ENCODE measurements at regions not wholly inside any gene's neighbourhood (a gene's known extent, or its start where the extent isn't known, plus 50 kb on each side); places are given as distances from the start of the nearest gene placed in this dataset.
A peak's percentile ranks its signal among the peaks of the same experiment; 100 is the strongest.
"Not testable (repeated sequence)": the region's sequence is repeated elsewhere in the genome, so short reads cannot be mapped to it uniquely, and the experiment has no call there.

DNA sequence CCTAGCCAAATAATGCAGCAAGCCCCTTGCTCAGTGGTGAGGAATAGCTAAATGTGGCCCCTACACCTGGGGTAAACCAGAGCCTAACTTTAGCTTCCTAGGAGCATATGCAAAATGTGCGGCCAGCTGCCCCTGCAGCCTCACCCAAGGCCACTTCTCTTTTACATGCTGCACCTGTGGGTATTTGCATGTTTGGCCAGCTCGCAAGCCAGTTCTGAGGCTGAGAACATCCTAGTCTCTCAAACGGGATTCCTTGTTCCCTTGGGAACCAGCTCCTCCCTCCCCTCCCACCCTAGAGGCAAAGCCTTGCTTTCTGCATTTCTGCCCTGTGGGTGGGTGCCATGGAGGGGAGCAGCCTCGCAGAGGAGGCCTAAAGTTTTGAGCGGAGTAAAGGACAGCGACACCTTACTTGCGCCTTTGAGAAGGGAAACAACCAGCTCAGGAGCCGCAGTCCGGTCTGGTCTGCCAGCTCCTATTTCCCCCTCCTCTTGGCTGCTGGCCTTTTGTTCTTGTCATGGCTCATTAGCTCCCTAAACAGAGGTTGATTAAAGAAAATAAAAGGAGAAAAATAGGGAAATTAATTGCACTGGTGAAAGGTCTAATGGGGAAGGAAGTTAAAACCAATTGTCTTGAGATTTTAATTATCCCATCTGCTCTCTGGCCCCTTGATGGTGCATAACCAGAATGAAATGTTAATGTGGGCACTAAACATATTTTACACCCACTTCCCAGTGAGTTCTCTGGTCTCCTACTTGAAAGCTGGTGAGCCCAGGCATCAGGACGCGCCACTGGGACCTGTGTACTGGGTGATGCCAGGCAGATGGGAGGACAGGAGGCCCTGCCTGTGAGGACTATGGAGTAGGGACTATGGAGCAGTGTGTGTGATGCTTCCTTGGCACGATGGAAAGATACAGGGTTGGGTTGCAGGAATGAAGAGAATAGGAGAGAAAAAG is 68.7 kb downstream of the TEX35 start:
- no peak overlapping the region for H3K27ac ChIP-seq (ENCODE audit: insufficient read depth, low read depth, low read length, poor library complexity, severe bottlenecking)

DNA sequence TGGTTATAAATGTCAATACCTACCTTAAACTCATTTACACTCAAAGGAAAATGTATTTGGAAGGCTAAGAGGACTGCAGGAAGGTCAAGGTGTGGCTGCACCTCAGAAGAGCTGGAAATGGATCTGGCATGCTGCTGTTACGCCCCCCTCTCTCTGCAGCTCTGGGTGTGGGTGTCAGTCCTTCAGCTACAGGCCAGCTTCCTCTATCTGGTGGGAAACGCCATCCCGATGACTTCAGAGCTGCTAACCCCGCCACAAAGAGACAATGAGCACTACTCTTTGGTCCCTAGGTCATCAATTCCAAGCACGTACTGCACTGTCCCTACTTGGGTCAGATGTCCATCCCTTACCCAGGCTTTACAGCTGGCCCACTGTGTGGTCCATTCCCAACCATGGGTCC is 74.2 kb downstream of the TEX35 start:
- no peaks in the 10 kb centered on the region for H3K36me3 ChIP-seq (ENCODE audit: control insufficient read depth, insufficient read depth, low read length)
- peaks cover 1% of the 10 kb centered on the region for H3K4me1 ChIP-seq (ENCODE audit: control insufficient read depth, insufficient read depth, low read length)
- no peaks in the 10 kb centered on the region for H3K9me3 ChIP-seq (ENCODE audit: control insufficient read depth, low read length)
- 94 to 97% methylated on average over 5 of the region's 5 CpGs for WGBS, 2 experiments
- no peak overlapping the region for H3K4me3 ChIP-seq (ENCODE audit: insufficient read depth, low read depth, low read length)
- no peaks in the 10 kb centered on the region for H3K27me3 ChIP-seq (ENCODE audit: control insufficient read depth, insufficient read depth, low read length, poor library complexity, severe bottlenecking)
- H3K27ac ChIP-seq (ENCODE audit: insufficient read depth, low read depth, low read length, poor library complexity, severe bottlenecking), result no peak overlapping the region

More for the DNA sequence above, 68.7 kb downstream of the TEX35 start:
- Histone ChIP-seq H3K36me3 (ENCODE audit: control insufficient read depth, insufficient read depth, low read length) (no peaks in the 10 kb centered on the region), H3K27me3 (ENCODE audit: control insufficient read depth, insufficient read depth, low read length, poor library complexity, severe bottlenecking) (no peaks in the 10 kb centered on the region), H3K9me3 (ENCODE audit: control insufficient read depth, low read length) (no peaks in the 10 kb centered on the region), H3K4me1 (ENCODE audit: control insufficient read depth, insufficient read depth, low read length) (peaks cover 24% of the 10 kb centered on the region), H3K4me3 (ENCODE audit: insufficient read depth, low read depth, low read length) (no peak overlapping the region)
- 27 to 29% methylated on average over 12 of the region's 12 CpGs for WGBS, 2 experiments

DNA sequence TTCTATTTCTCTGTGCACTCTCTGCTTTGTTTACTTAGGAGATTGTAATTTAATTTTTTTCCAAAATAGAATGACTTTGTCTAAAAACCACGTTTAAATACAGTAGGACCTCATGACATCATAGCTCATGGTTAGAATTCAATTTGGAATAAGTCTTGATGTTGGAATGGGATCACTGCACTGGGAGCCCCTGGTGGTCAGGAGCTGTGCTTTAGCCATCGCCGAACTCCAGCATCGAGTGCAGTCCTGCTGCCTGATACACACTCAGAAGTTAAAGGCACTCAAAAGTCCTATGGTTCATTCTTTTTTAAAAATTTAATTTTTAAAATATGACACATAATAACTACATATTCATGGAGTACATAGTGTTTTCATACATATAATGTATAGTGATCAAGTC is 75.1 kb downstream of the TEX35 start:
- 70 to 90% methylated on average over 3 to 4 of the region's 4 CpGs for WGBS, 2 experiments
- no peaks in the 10 kb centered on the region for H3K4me1 ChIP-seq (ENCODE audit: control insufficient read depth, insufficient read depth, low read length)
- H3K4me3 ChIP-seq (ENCODE audit: insufficient read depth, low read depth, low read length), result no peak overlapping the region
- H3K36me3 ChIP-seq (ENCODE audit: control insufficient read depth, insufficient read depth, low read length), result no peaks in the 10 kb centered on the region
- H3K9me3 ChIP-seq (ENCODE audit: control insufficient read depth, low read length), result no peaks in the 10 kb centered on the region
- H3K27ac ChIP-seq (ENCODE audit: insufficient read depth, low read depth, low read length, poor library complexity, severe bottlenecking), result no peak overlapping the region
- H3K27me3 ChIP-seq (ENCODE audit: control insufficient read depth, insufficient read depth, low read length, poor library complexity, severe bottlenecking), result no peaks in the 10 kb centered on the region

DNA sequence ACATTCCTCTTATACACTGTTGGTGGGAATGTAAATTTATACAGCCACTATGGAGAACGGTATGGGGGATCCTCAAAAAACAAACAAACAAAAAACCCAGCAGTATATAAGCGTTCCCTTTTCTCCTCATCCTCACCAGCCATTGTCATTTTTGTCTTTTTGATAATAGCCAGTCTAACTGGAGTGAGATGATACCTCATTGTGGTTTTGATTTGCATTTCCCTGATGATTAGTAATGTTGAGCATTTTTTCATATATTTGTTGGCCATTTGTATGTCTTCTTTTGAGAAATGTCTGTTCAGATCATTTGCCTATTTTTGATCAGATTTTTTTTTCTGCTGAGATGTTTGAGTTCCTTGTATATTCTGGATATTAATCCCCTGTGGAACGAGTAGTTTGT is 76.1 kb downstream of the TEX35 start:
- H3K27me3 ChIP-seq (ENCODE audit: control insufficient read depth, insufficient read depth, low read length, poor library complexity, severe bottlenecking); H3K36me3 ChIP-seq (ENCODE audit: control insufficient read depth, insufficient read depth, low read length); H3K27ac ChIP-seq (ENCODE audit: insufficient read depth, low read depth, low read length, poor library complexity, severe bottlenecking); H3K4me3 ChIP-seq (ENCODE audit: insufficient read depth, low read depth, low read length); H3K4me1 ChIP-seq (ENCODE audit: control insufficient read depth, insufficient read depth, low read length); H3K9me3 ChIP-seq (ENCODE audit: control insufficient read depth, low read length): not testable (repeated sequence)
- WGBS, 2 experiments, result 58% methylated on average over 3 of the region's 3 CpGs; no CpG with 5 or more reads in 1 of the 2 experiments

DNA sequence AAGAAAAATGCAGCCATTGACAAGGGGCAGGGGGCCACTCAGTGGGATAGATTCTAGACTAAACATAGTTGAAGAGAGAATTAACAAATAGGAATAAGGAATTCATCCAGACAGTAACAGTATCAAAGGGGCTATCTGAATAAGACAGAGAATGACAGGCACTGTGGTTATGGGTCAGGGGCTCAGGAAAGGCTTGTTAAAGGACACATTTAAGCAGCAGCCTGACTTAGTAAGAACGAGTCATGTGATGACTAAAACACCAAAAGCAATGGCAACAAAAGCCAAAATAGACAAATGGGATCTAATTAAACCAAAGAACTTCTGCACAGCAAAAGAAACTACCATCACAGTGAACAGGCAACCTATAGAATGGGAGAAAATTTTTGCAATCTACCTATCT is 78.9 kb downstream of the TEX35 start:
- H3K27me3 ChIP-seq (ENCODE audit: control insufficient read depth, insufficient read depth, low read length, poor library complexity, severe bottlenecking); H3K4me1 ChIP-seq (ENCODE audit: control insufficient read depth, insufficient read depth, low read length); H3K27ac ChIP-seq (ENCODE audit: insufficient read depth, low read depth, low read length, poor library complexity, severe bottlenecking); H3K4me3 ChIP-seq (ENCODE audit: insufficient read depth, low read depth, low read length); H3K36me3 ChIP-seq (ENCODE audit: control insufficient read depth, insufficient read depth, low read length); H3K9me3 ChIP-seq (ENCODE audit: control insufficient read depth, low read length): not testable (repeated sequence)
- WGBS, 2 experiments, result 75 to 94% methylated on average over 1 of the region's 1 CpG

DNA sequence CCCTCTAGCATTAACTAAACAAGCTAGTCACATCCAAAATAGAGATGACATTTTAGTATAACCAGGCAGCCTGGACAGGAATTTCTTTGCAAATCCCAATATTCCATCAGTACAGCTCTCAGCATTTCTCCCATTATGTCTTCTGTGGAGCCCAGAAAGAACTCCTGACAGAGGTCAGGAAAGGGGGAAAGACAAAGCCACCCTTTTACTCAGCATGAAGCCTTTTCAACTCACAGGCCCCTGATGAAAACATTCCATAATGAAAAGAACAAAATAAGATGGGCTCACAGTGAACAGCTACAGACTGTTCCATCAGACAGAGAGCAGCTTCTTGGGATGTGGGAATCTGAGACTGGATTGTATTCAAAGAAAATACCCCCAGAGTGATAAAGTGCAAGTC is 80.6 kb downstream of the TEX35 start:
- Histone ChIP-seq H3K27me3 (ENCODE audit: control insufficient read depth, insufficient read depth, low read length, poor library complexity, severe bottlenecking) (no peaks in the 10 kb centered on the region), H3K4me3 (ENCODE audit: insufficient read depth, low read depth, low read length) (no peak overlapping the region), H3K36me3 (ENCODE audit: control insufficient read depth, insufficient read depth, low read length) (no peaks in the 10 kb centered on the region), H3K4me1 (ENCODE audit: control insufficient read depth, insufficient read depth, low read length) (peaks cover 8% of the 10 kb centered on the region), H3K27ac (ENCODE audit: insufficient read depth, low read depth, low read length, poor library complexity, severe bottlenecking) (peak overlapping the region; percentile 8), H3K9me3 (ENCODE audit: control insufficient read depth, low read length) (no peaks in the 10 kb centered on the region)

DNA sequence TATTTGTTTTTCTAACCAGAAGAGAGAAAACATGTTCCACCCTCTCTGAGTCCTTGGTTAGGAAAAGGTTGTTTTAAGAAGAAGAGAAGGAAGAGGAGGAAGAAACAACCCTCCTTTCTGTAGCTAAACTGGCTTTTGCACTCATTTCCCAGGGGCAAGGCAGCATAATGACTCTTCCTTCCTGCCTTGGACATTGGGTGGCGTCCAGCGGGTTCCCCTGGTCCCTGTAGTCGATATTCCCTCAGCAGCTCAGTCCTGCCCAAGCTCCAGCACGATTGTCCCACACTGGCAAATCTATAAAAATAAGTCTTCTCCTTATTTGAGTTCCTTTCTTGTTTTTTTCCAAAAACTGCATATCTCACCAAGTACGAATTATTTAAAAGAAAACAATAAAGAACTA is 81.2 kb downstream of the TEX35 start:
- 92 to 97% methylated on average over 5 of the region's 5 CpGs for WGBS, 2 experiments
- H3K27ac ChIP-seq (ENCODE audit: insufficient read depth, low read depth, low read length, poor library complexity, severe bottlenecking), result peak overlapping the region; percentile 3
- H3K36me3 ChIP-seq (ENCODE audit: control insufficient read depth, insufficient read depth, low read length), result no peaks in the 10 kb centered on the region
- H3K4me3 ChIP-seq (ENCODE audit: insufficient read depth, low read depth, low read length), result no peak overlapping the region
- H3K4me1 ChIP-seq (ENCODE audit: control insufficient read depth, insufficient read depth, low read length), result peaks cover 8% of the 10 kb centered on the region
- no peaks in the 10 kb centered on the region for H3K27me3 ChIP-seq (ENCODE audit: control insufficient read depth, insufficient read depth, low read length, poor library complexity, severe bottlenecking)
- no peaks in the 10 kb centered on the region for H3K9me3 ChIP-seq (ENCODE audit: control insufficient read depth, low read length)

DNA sequence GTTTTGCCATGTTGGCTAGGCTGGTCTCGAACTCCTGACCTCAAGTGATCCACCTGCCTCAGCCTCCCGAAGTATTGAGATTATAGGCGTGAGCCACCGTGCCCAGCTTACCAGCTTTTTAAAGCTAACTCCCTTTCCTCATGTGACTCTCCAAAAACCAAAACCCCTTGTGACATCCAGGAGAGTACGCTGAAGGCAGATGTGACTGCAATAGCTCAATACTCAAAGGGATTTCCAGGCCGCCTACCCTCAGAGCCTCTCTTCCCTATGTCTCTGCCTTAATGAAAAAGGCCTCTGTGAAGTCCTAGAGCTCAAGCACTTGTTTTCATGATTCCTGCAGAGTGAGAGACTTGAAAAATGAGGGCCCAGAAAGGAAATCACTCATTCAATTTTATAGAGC is 82.6 kb downstream of the TEX35 start:
- H3K27me3 ChIP-seq (ENCODE audit: control insufficient read depth, insufficient read depth, low read length, poor library complexity, severe bottlenecking), result no peaks in the 10 kb centered on the region
- no peak overlapping the region for H3K27ac ChIP-seq (ENCODE audit: insufficient read depth, low read depth, low read length, poor library complexity, severe bottlenecking)
- H3K36me3 ChIP-seq (ENCODE audit: control insufficient read depth, insufficient read depth, low read length), result no peaks in the 10 kb centered on the region
- no peak overlapping the region for H3K4me3 ChIP-seq (ENCODE audit: insufficient read depth, low read depth, low read length)
- no peaks in the 10 kb centered on the region for H3K9me3 ChIP-seq (ENCODE audit: control insufficient read depth, low read length)
- WGBS, 2 experiments, result 92 to 93% methylated on average over 6 of the region's 6 CpGs
- H3K4me1 ChIP-seq (ENCODE audit: control insufficient read depth, insufficient read depth, low read length), result peaks cover 8% of the 10 kb centered on the region

DNA sequence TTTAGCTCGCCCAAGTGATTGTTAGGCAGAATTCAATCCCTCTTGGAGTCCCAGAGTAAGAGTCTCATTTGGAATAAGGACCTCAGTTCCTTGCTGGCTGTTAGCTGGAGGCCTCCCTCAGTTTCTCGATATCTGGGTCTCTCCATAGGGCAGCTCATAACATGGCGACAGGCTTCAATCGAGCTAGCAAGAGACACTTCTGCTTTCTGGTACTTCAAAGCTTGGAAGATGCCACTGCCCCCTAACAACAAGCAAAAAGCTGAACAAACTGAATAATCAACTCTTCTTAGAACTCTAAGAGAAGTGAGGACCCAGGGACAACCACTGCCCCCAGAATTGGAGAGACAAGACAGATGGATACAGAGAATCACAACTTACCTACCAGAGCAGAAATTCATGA is 86.2 kb downstream of the TEX35 start:
- Histone ChIP-seq H3K4me1 (ENCODE audit: control insufficient read depth, insufficient read depth, low read length) (no peaks in the 10 kb centered on the region), H3K27ac (ENCODE audit: insufficient read depth, low read depth, low read length, poor library complexity, severe bottlenecking) (no peak overlapping the region), H3K36me3 (ENCODE audit: control insufficient read depth, insufficient read depth, low read length) (no peaks in the 10 kb centered on the region), H3K4me3 (ENCODE audit: insufficient read depth, low read depth, low read length) (no peak overlapping the region), H3K9me3 (ENCODE audit: control insufficient read depth, low read length) (no peaks in the 10 kb centered on the region), H3K27me3 (ENCODE audit: control insufficient read depth, insufficient read depth, low read length, poor library complexity, severe bottlenecking) (no peaks in the 10 kb centered on the region)
- 92 to 96% methylated on average over 4 of the region's 4 CpGs for WGBS, 2 experiments

DNA sequence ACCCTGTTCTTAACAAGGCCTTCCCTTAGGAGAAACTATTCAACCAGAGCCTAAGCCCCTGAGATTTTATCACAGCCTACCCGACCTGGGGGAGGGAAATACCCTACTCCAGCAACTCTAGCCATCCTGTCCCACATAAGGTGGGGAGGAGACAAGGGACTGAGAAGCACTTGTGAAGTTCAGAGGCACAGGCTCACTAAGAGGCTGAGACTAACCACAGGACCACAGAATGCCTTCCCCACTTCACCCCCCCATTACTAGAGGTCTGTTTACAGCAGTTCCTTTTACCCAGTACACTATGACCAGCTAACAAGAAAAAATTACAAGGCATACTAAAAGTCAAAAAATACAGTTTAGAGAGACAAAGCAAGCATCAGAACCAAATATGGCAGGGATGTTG is 86.8 kb downstream of the TEX35 start:
- Histone ChIP-seq H3K27me3 (ENCODE audit: control insufficient read depth, insufficient read depth, low read length, poor library complexity, severe bottlenecking) (no peaks in the 10 kb centered on the region), H3K36me3 (ENCODE audit: control insufficient read depth, insufficient read depth, low read length) (no peaks in the 10 kb centered on the region), H3K4me3 (ENCODE audit: insufficient read depth, low read depth, low read length) (no peak overlapping the region), H3K9me3 (ENCODE audit: control insufficient read depth, low read length) (no peaks in the 10 kb centered on the region), H3K4me1 (ENCODE audit: control insufficient read depth, insufficient read depth, low read length) (no peaks in the 10 kb centered on the region), H3K27ac (ENCODE audit: insufficient read depth, low read depth, low read length, poor library complexity, severe bottlenecking) (no peak overlapping the region)
- 56 to 64% methylated on average over 1 of the region's 1 CpG for WGBS, 2 experiments
